ENCODE measurements at regions not wholly inside any gene's neighbourhood (a gene's known extent, or its start where the extent isn't known, plus 50 kb on each side); places are given as distances from the start of the nearest gene placed in this dataset.

GRCh38 chr4:30456716-30457115 is 263.5 kb upstream of the PCDH7 start:
- TF ChIP-seq CTCF (IDR thresholded peaks at IDR 0.05; ENCODE audit: control extremely low read depth, extremely low read depth): no peak
- H3K9ac ChIP-seq (ENCODE audit: insufficient read depth in 1 of 2, low read length in 2 of 2): no peak overlapping the region
- no peaks in the 10 kb centered on the region for H3K36me3 ChIP-seq (ENCODE audit: control insufficient read depth in 4 of 4, insufficient read depth in 4 of 4, low read length in 4 of 4)
- WGBS, 2 donors: 75 to 81% methylated on average over 4 of the region's 4 CpGs
- DNase-seq (no peak), ATAC-seq (ENCODE audit: insufficient read depth, low FRiP score) (no peak)
- no peak overlapping the region for H3K27ac ChIP-seq (ENCODE audit: low read depth in 1 of 2, low read length in 1 of 2)
- H3K27me3 ChIP-seq (ENCODE audit: control insufficient read depth in 3 of 3, insufficient read depth in 3 of 3, low read length in 2 of 3): no peaks in the 10 kb centered on the region
- peaks cover 0 to under 1% (median 0%) of the 10 kb centered on the region in 5 donors for H3K4me1 ChIP-seq (ENCODE audit: control insufficient read depth in 5 of 5, insufficient read depth in 5 of 5, low read length in 5 of 5)
- H3K4me3 ChIP-seq: no peak overlapping the region
- no peaks in the 10 kb centered on the region for H3K9me3 ChIP-seq (ENCODE audit: control insufficient read depth in 4 of 4, insufficient read depth in 3 of 4, low read length in 3 of 4)

GRCh38 chr4:30460818-30461217 is 259.4 kb upstream of the PCDH7 start:
- TF ChIP-seq CTCF (IDR thresholded peaks at IDR 0.05; ENCODE audit: control extremely low read depth, extremely low read depth): no peak
- Histone ChIP-seq H3K27ac (ENCODE audit: low read depth in 1 of 2, low read length in 1 of 2) (no peak overlapping the region), H3K9ac (ENCODE audit: insufficient read depth in 1 of 2, low read length in 2 of 2) (no peak overlapping the region), H3K4me3 (no peak overlapping the region), H3K4me1 (ENCODE audit: control insufficient read depth in 5 of 5, insufficient read depth in 5 of 5, low read length in 5 of 5) (peaks cover 0 to 24% (median 0%) of the 10 kb centered on the region in 5 donors), H3K27me3 (ENCODE audit: control insufficient read depth in 3 of 3, insufficient read depth in 3 of 3, low read length in 2 of 3) (no peaks in the 10 kb centered on the region), H3K36me3 (ENCODE audit: control insufficient read depth in 4 of 4, insufficient read depth in 4 of 4, low read length in 4 of 4) (no peaks in the 10 kb centered on the region), H3K9me3 (ENCODE audit: control insufficient read depth in 4 of 4, insufficient read depth in 3 of 4, low read length in 3 of 4) (no peaks in the 10 kb centered on the region)
- ATAC-seq (ENCODE audit: insufficient read depth, low FRiP score) (no peak), DNase-seq (no peak)
- 51 to 57% methylated on average over 3 of the region's 3 CpGs for WGBS, 2 donors

- peaks cover 0 to 24% (median 0%) of the 10 kb centered on the region in 5 donors for H3K4me1 ChIP-seq (ENCODE audit: control insufficient read depth in 5 of 5, insufficient read depth in 5 of 5, low read length in 5 of 5)
- no peak for ATAC-seq (ENCODE audit: insufficient read depth, low FRiP score)
- TF ChIP-seq CTCF (IDR thresholded peaks at IDR 0.05; ENCODE audit: control extremely low read depth, extremely low read depth): no peak
- no peak overlapping the region for H3K27ac ChIP-seq (ENCODE audit: low read depth in 1 of 2, low read length in 1 of 2)
- no peak overlapping the region for H3K9ac ChIP-seq (ENCODE audit: insufficient read depth in 1 of 2, low read length in 2 of 2)
- DNase-seq: no peak
- H3K36me3 ChIP-seq (ENCODE audit: control insufficient read depth in 4 of 4, insufficient read depth in 4 of 4, low read length in 4 of 4): no peaks in the 10 kb centered on the region
- H3K27me3 ChIP-seq (ENCODE audit: control insufficient read depth in 3 of 3, insufficient read depth in 3 of 3, low read length in 2 of 3): no peaks in the 10 kb centered on the region
- no peaks in the 10 kb centered on the region for H3K9me3 ChIP-seq (ENCODE audit: control insufficient read depth in 4 of 4, insufficient read depth in 3 of 4, low read length in 3 of 4)
- no peak overlapping the region for H3K4me3 ChIP-seq
- WGBS, 2 donors: 63 to 73% methylated on average over 5 of the region's 5 CpGs
Observed at GRCh38 chr4:30461218-30461617, 259.0 kb upstream of the PCDH7 start.

GRCh38 chr4:30462445-30463090 is 257.6 kb upstream of the PCDH7 start:
- H3K4me3 ChIP-seq: no peak overlapping the region
- ATAC-seq (ENCODE audit: insufficient read depth, low FRiP score) (no peak), DNase-seq (peak; percentile 27 to 93 (median 91))
- H3K4me1 ChIP-seq (ENCODE audit: control insufficient read depth in 5 of 5, insufficient read depth in 5 of 5, low read length in 5 of 5): peaks cover 0 to 24% (median 0%) of the 10 kb centered on the region in 5 donors
- H3K27me3 ChIP-seq (ENCODE audit: control insufficient read depth in 3 of 3, insufficient read depth in 3 of 3, low read length in 2 of 3): no peaks in the 10 kb centered on the region
- no peak overlapping the region for H3K9ac ChIP-seq (ENCODE audit: insufficient read depth in 1 of 2, low read length in 2 of 2)
- 77 to 81% methylated on average over 6 of the region's 6 CpGs for WGBS, 2 donors
- TF ChIP-seq CTCF (IDR thresholded peaks at IDR 0.05; ENCODE audit: control extremely low read depth, extremely low read depth): no peak
- H3K9me3 ChIP-seq (ENCODE audit: control insufficient read depth in 4 of 4, insufficient read depth in 3 of 4, low read length in 3 of 4): no peaks in the 10 kb centered on the region
- H3K36me3 ChIP-seq (ENCODE audit: control insufficient read depth in 4 of 4, insufficient read depth in 4 of 4, low read length in 4 of 4): no peaks in the 10 kb centered on the region
- no peak overlapping the region for H3K27ac ChIP-seq (ENCODE audit: low read depth in 1 of 2, low read length in 1 of 2)
